Adrenal gland (tissue), 9 donors: ENCODE measurements at regions not wholly inside any gene's neighbourhood (a gene's known extent, or its start where the extent isn't known, plus 50 kb on each side); places are given as distances from the start of the nearest gene placed in this dataset.
"Not testable (repeated sequence)": the region's sequence is repeated elsewhere in the genome, so short reads cannot be mapped to it uniquely, and the experiment has no call there.

ENCODE experiments used
- DNase-seq, 7 donors: peaks; one replicate each; pipeline ENCODE4 v3.0.0-alpha.2; 2019 to 2020
- H3K27ac ChIP-seq, 5 donors: fragments of 200-600 bp; sonication (generic) in 4 of 5; 1 replicate in 3 of 5; 2 replicates in 2 of 5; pipeline versions ENCODE4 v1.5.1 to v1.8.0; 2016 to 2020; ENCODE audit warnings: mild to moderate bottlenecking in 1 of 5
- H3K27me3 ChIP-seq: fragments of 200-600 bp; 2 replicates; pipeline ENCODE4 v1.8.0; 2021
- H3K36me3 ChIP-seq, 2 donors: fragments of 200-600 bp; replicated peaks in 1 of 2; 1 replicate in 1 of 2; 2 replicates in 1 of 2; pipeline versions ENCODE4 v1.5.1 to v1.8.0; 2018 to 2022
- H3K4me1 ChIP-seq, 2 donors: fragments of 200-600 bp; replicated peaks in 1 of 2; 1 replicate in 1 of 2; 2 replicates in 1 of 2; pipeline versions ENCODE4 v1.5.1 to v1.8.0; 2018 to 2021
- H3K4me3 ChIP-seq, 4 donors: fragments of 200-600 bp; sonication (generic) in 3 of 4; one replicate each; pipeline ENCODE4 v1.5.1; 2016 to 2018
- H3K9me3 ChIP-seq, 3 donors: fragments of 200-600 bp; sonication (generic) in 1 of 3; replicated peaks in 1 of 3; 1 replicate in 2 of 3; 2 replicates in 1 of 3; pipeline versions ENCODE4 v1.5.1 to v1.8.0; 2016 to 2021
- POLR2A ChIP-seq, 2 donors: fragments of 450-650 bp; IDR thresholded peaks; one replicate each; pipeline ENCODE4 v1.6.1; 2017; ENCODE audit warnings: antibody characterized with exemption in 2 of 2, mild to moderate bottlenecking in 2 of 2, moderate library complexity in 1 of 2
- WGBS, 4 donors: extraction: QIAGEN DNeasy Blood & Tissue Kit in 2 of 4; methylation state at CpG; one replicate each; pipeline versions ENCODE4 v1.1.5 to v1.1.7; 2013 to 2017; 5-methylcytosine and 5-hydroxymethylcytosine counted together
- intact Hi-C, 2 donors: fragments of 100-400 bp; cut with DNase I; formaldehyde crosslinking; loops; one replicate each; pipeline versions ENCODE4 v1.14.1 to v1.15.0; 2022 to 2023
- TF ChIP-seq, protein P1 (sequence below), 6 experiments: fragments of 450-650 bp in 4 of 6; fragments of 200-600 bp in 2 of 6; sonication (generic) in 1 of 6; IDR thresholded peaks; 1 replicate in 5 of 6; 2 replicates in 1 of 6; pipeline versions ENCODE4 v1.5.1 to v1.8.0; 2016 to 2021; ENCODE audit warnings: antibody characterized with exemption in 6 of 6, mild to moderate bottlenecking in 2 of 6, moderate library complexity in 1 of 6
- donor health status: healthy with polysubstance abuse.
- donor health status: Bipolar disorder and iron deficiency.
- donor health status: DM: yes; HTN: yes; CAD: no.
- donor health status: DM: no; HTN: no; CAD: no.
- donor health status: DM: no; HTN: no; CAD: no.

DNA sequence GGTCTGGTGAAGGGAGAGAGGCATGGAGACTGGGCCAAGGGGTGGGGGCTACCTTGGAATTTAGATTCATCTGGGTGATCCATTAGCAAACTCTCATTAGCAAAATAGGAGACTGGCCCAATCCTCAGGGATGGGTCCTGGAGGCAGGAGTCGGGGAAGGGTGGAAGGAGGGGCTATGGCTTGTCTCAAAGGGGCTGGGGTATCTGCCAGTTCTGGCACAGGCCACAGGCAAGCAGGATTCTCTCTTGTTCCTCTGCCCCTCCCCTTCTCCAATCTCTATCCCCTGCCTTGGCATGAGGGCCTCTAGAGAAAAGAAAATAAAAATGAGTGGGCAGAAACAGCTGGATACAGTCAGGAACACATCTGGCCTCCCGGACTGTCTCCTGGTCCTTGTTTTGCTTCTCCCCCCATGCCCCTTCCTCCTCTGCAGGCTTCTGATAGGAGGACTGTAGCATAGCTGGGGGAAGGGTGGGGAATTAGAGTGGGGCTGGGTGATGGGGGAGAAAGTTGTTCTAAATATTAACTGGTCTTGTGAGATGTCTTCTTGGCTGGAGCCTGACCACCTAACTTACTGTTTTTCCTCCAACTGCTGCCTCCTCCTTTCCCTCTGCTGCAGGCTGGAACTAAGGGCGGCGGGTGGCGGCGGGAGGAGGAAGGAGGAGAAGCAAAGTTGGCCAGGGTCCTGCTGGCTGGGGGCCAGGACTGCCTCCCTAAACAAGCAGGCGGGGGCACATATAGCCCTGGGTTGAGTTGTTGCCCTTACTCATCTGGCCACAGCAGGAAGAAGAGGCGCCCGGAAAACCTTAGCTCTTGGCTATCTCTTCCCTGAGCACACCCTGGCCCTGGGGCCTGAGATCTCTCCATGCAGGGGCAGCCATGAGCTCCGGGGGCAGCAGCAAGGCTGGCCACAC lies 53.3 kb upstream of the LAS1L start:
- no peaks in the 10 kb centered on the region for H3K36me3 ChIP-seq
- H3K4me1 ChIP-seq: no peaks in the 10 kb centered on the region
- H3K27ac ChIP-seq: peak overlapping the region in 1 of 5 donors; percentile 69
- H3K9me3 ChIP-seq: no peaks in the 10 kb centered on the region
- H3K4me3 ChIP-seq: no peak overlapping the region
- 19 to 47% (median 29%) methylated on average over 6 to 7 of the region's 10 CpGs for WGBS, 4 donors
- peak; percentile 54 to 78 (median 71) for DNase-seq
- intact Hi-C loops: no loop called here
- TF ChIP-seq, protein P1, sequence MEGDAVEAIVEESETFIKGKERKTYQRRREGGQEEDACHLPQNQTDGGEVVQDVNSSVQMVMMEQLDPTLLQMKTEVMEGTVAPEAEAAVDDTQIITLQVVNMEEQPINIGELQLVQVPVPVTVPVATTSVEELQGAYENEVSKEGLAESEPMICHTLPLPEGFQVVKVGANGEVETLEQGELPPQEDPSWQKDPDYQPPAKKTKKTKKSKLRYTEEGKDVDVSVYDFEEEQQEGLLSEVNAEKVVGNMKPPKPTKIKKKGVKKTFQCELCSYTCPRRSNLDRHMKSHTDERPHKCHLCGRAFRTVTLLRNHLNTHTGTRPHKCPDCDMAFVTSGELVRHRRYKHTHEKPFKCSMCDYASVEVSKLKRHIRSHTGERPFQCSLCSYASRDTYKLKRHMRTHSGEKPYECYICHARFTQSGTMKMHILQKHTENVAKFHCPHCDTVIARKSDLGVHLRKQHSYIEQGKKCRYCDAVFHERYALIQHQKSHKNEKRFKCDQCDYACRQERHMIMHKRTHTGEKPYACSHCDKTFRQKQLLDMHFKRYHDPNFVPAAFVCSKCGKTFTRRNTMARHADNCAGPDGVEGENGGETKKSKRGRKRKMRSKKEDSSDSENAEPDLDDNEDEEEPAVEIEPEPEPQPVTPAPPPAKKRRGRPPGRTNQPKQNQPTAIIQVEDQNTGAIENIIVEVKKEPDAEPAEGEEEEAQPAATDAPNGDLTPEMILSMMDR (IDR thresholded peaks at IDR 0.05): no peak
- no peak for TF ChIP-seq POLR2A (IDR thresholded peaks at IDR 0.05)
- H3K27me3 ChIP-seq: peaks cover 15% of the 10 kb centered on the region

GRCh38 chrX:65586491-65586890 lies 51.9 kb upstream of the LAS1L start:
- DNase-seq: no peak

GRCh38 chrX:65585226-65585625 lies 50.6 kb upstream of the LAS1L start:
- H3K9me3 ChIP-seq, DNase-seq, H3K4me3 ChIP-seq, intact Hi-C loops, H3K4me1 ChIP-seq, H3K27ac ChIP-seq, H3K36me3 ChIP-seq: not testable (repeated sequence)
- H3K27me3 ChIP-seq: peaks cover 16% of the 10 kb centered on the region
- 71 to 81% (median 76%) methylated on average over 12 to 13 of the region's 13 CpGs for WGBS, 4 donors

More at GRCh38 chrX:65586491-65586890, 51.9 kb upstream of the LAS1L start:
- Histone ChIP-seq H3K27me3 (peaks cover 16% of the 10 kb centered on the region), H3K4me3 (no peak overlapping the region), H3K9me3 (no peaks in the 10 kb centered on the region), H3K4me1 (no peaks in the 10 kb centered on the region), H3K27ac (no peak overlapping the region), H3K36me3 (no peaks in the 10 kb centered on the region)
- TF ChIP-seq, protein P1 (IDR thresholded peaks at IDR 0.05): no peak
- no peak for TF ChIP-seq POLR2A (IDR thresholded peaks at IDR 0.05)
- 83 to 96% (median 86%) methylated on average over 6 of the region's 6 CpGs for WGBS, 4 donors
- intact Hi-C loops: no loop called here
